ENCODE measurements at regions not wholly inside any gene's neighbourhood (a gene's known extent, or its start where the extent isn't known, plus 50 kb on each side); places are given as distances from the start of the nearest gene placed in this dataset.

GRCh38 chr15:66986951-66987350, 78.5 kb upstream of the SMAD3 start:
- no peak for TF ChIP-seq PHF8 (conservative IDR thresholded peaks at IDR 0.05; ENCODE audit: low read depth, low read length)
- Histone ChIP-seq H3K9me3 (ENCODE audit: insufficient read depth in 2 of 2, low read depth in 1 of 2, low read length in 1 of 2) (no peaks in the 10 kb centered on the region), H4K5ac (ENCODE audit: insufficient read length, low read depth, low read length) (no peak overlapping the region), H3K79me1 (ENCODE audit: low read depth, low read length) (no peaks in the 10 kb centered on the region), H4K8ac (ENCODE audit: extremely low read depth, insufficient read depth, low read length) (no peak overlapping the region), H2BK5ac (ENCODE audit: low read depth, low read length) (no peak overlapping the region), H2BK12ac (ENCODE audit: low read depth, low read length) (no peak overlapping the region), H3K4me2 (ENCODE audit: insufficient read depth in 1 of 2, low read depth in 2 of 2, low read length in 2 of 2) (no peak overlapping the region), H2AFZ (ENCODE audit: low read length) (no peak overlapping the region), H4K20me1 (replicated peaks in 1 of 2; ENCODE audit: control insufficient read depth in 1 of 2, insufficient read depth in 2 of 2, low read length in 2 of 2) (no peaks in the 10 kb centered on the region), H3K18ac (ENCODE audit: extremely low read depth, low read length) (no peak overlapping the region), H3K79me2 (ENCODE audit: control insufficient read depth in 1 of 2, insufficient read depth in 2 of 2, low read length in 2 of 2) (no peaks in the 10 kb centered on the region), H3K27ac (ENCODE audit: low read depth, low read length) (no peak overlapping the region), H2BK15ac (ENCODE audit: low read length) (no peak overlapping the region), H2AK5ac (ENCODE audit: low read depth, low read length) (no peak overlapping the region), H3K4me3 (ENCODE audit: extremely low read depth in 1 of 4, insufficient read depth in 2 of 4, low read depth in 3 of 4, low read length in 4 of 4) (no peak overlapping the region), H3K23ac (ENCODE audit: insufficient read length) (no peak overlapping the region), H3K36me3 (ENCODE audit: control insufficient read depth in 2 of 4, insufficient read depth in 4 of 4, low read length in 3 of 4) (no peaks in the 10 kb centered on the region), H3K4me1 (replicated peaks in 1 of 4; ENCODE audit: control insufficient read depth in 3 of 4, insufficient read depth in 4 of 4, low read length in 3 of 4) (no peaks in the 10 kb centered on the region), H3K4ac (replicated peaks; ENCODE audit: insufficient read length, low read depth, low read length) (no peak overlapping the region), H2BK20ac (ENCODE audit: low read length) (no peak overlapping the region), H2BK120ac (replicated peaks; ENCODE audit: low read depth, low read length) (no peak overlapping the region), H3K23me2 (ENCODE audit: low read depth, low read length) (no peaks in the 10 kb centered on the region; the same call in 1 of the 2 replicates), H3K14ac (ENCODE audit: insufficient read length) (no peak overlapping the region), H3K27me3 (replicated peaks in 1 of 4; ENCODE audit: control insufficient read depth in 3 of 4, extremely low read depth in 1 of 4, insufficient read depth in 3 of 4, low read length in 3 of 4) (no peaks in the 10 kb centered on the region; a peak in 1 of 7 replicates), H4K91ac (replicated peaks; ENCODE audit: insufficient read length, low read length) (no peak overlapping the region), H3K9ac (replicated peaks in 1 of 4; ENCODE audit: extremely low read depth in 1 of 4, low read depth in 3 of 4, low read length in 3 of 4) (no peak overlapping the region), H3K56ac (replicated peaks; ENCODE audit: insufficient read length, low read depth, low read length) (no peak overlapping the region)
- POLR2A ChIA-PET (ENCODE audit: partially characterized antibody): interaction anchor here (0.5 kb wide), 1 partner anchor 1889 kb away, joined by 3 read pairs; no protein-coding TSS in a partner anchor
- CTCF ChIA-PET (ENCODE audit: partially characterized antibody): interaction anchor here (0.7 kb wide), 1 partner anchor 31 kb away, joined by 3 read pairs; no protein-coding TSS in a partner anchor
- no peak for FAIRE-seq
- WGBS, 2 experiments (ENCODE audit: extremely low coverage in 1 of 2, insufficient coverage in 1 of 2, insufficient read length in 1 of 2, insufficient replicate concordance in 2 of 2, low coverage in 1 of 2, low lambda C conversion rate in 2 of 2, missing lambda C conversion rate in 1 of 2): 78% methylated on average over 7 of the region's 7 CpGs; no CpG with 5 or more reads in 1 of the 2 experiments
- DNase-seq (ENCODE audit: low read depth in 1 of 2, low spot score in 2 of 2): no peak
